GM12874 (cell line): ENCODE measurements at regions not wholly inside any gene's neighbourhood (a gene's known extent, or its start where the extent isn't known, plus 50 kb on each side); places are given as distances from the start of the nearest gene placed in this dataset.

Source experiments
- TF ChIP-seq, protein P1 (sequence below): IDR thresholded peaks from 2 replicates; pipeline ENCODE4 v1.5.1; 2011; ENCODE audit warnings: low read depth, mild to moderate bottlenecking, control low read depth, low read length, moderate library complexity; ENCODE audit not compliant: insufficient read depth

DNA sequence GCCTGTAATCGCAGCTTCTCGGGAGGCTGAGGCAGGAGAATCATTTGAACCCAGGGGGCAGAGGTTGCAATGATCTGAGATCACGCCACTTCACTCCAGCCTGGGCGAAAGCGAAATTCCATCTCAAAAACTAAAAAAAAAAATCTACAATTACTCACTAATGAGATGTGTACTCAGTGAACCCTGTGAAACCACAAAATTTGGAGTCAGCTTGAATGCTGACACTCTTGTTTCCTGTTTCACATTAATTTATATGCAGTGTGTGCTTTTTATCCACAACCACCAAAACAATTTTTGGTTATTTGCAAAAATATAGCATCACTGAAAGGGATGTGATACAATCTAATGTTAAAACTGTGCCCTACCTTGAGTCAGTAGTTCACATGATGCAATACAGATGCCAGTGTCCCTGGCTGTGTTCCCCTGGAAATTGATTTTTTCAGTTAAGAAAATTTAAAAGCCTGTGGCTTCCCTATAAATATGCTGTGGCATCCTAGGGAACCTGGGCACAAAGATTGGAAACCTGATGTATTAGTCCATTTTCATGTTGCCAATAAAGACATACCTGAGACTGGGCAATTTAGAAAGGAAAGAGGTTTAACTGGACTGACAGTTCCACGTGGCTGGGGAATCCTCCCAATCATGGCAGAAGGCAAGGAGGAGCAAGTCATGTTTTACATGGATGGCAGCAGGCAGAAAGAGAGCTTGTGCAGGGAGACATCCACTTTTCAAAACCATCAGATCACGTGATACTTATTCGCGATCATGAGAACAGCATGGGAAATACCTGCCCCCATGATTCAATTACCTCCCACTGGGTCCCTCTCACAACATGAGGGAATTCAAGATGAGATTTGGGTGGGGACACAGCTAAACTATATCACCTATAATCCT, 337.5 kb upstream of the NT5C1B start:
- TF ChIP-seq, protein P1, sequence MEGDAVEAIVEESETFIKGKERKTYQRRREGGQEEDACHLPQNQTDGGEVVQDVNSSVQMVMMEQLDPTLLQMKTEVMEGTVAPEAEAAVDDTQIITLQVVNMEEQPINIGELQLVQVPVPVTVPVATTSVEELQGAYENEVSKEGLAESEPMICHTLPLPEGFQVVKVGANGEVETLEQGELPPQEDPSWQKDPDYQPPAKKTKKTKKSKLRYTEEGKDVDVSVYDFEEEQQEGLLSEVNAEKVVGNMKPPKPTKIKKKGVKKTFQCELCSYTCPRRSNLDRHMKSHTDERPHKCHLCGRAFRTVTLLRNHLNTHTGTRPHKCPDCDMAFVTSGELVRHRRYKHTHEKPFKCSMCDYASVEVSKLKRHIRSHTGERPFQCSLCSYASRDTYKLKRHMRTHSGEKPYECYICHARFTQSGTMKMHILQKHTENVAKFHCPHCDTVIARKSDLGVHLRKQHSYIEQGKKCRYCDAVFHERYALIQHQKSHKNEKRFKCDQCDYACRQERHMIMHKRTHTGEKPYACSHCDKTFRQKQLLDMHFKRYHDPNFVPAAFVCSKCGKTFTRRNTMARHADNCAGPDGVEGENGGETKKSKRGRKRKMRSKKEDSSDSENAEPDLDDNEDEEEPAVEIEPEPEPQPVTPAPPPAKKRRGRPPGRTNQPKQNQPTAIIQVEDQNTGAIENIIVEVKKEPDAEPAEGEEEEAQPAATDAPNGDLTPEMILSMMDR, result no peak

DNA sequence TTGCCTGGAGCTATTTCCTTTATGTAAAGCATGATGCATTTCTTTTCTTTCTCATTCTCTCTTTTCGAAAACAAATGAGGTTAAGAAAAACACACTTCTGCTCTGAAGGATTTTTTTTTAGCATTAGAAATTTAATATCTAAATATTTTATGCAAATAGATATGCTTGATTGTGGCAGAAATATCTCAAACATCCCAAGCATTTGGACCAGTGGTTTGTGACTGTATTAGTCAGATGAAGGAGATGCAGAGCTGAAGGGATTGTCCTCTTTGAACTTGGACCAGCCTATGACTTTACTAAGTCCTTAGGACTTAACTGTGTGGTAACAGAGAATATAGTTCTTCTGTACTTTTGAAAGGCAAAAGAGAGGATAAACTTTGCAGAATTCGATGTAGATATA, 335.9 kb upstream of the NT5C1B start:
- TF ChIP-seq, protein P1, result no peak

GRCh38 chr2:18924886-18925285, 335.5 kb upstream of the NT5C1B start:
- TF ChIP-seq, protein P1, result no peak

DNA sequence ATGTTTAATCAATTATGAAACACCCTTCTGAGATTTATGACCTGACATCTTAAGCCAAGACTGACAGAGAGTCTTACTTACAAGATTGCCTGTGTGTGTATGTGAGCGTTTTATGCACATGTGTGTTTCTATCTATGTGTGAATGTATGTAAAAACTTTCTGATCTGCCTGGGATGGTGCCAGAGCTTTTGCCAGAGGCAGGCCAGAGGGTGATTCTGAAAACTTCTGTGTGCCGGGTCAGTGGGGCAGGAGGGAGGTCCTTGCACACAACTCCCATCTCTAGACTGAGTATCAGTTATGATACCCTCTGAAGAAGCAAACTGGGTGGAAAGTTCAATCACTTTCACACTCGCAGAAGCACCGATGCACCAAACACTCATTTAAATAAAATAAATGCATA, 335.0 kb upstream of the NT5C1B start:
- TF ChIP-seq, protein P1, result no peak

DNA sequence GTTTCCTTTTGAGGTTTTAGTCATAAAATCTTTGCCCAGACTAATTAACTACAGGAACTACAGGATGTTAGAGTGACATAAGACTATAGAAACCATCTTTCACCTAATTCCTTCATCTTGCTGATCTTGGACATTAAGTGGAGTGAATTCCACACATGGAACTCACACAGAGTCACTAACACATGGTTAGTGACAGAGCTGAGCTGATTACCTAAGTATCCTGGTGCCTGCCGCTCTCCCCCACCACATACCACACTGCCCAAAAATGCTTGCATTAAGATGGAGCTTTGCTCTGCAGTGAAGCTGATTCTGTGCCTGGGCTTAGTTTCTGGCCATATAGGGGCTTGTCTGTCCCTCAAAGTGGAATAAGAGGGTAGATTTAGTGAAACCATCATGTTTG, 332.9 kb upstream of the NT5C1B start:
- TF ChIP-seq, protein P1, result no peak

GRCh38 chr2:18918280-18918679, 328.9 kb upstream of the NT5C1B start:
- TF ChIP-seq, protein P1, result no peak

DNA sequence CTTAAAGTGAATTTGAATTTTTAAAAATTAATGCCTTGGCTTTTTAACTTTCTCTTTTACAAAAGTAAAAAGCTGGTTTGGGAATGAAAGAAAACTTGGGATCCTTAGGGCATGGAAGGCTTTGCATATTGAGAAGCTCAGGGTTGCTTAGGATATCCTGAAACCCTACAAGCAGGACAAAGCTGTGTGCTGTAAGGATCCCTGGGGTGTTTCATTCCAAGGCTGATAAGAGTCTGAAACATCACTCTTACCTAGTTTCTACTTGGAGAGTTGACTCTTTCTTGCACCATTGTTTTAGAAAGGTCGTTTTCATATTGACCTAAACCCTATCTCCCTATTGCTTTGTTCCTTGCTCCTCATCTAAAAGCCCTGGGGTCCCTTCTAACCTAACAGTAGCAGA, 325.9 kb upstream of the NT5C1B start:
- TF ChIP-seq, protein P1, result no peak
